GM20000 (cell line): ENCODE measurements at regions not wholly inside any gene's neighbourhood (a gene's known extent, or its start where the extent isn't known, plus 50 kb on each side); places are given as distances from the start of the nearest gene placed in this dataset.
"Not testable (repeated sequence)": the region's sequence is repeated elsewhere in the genome, so short reads cannot be mapped to it uniquely, and the experiment has no call there.

Experiments used
- DNase-seq: peaks from one replicate; pipeline ENCODE4 v3.0.0; 2012; ENCODE audit warnings: low spot score
- CTCF ChIP-seq: IDR thresholded peaks from 2 replicates; pipeline ENCODE4 v1.5.1; 2012; ENCODE audit warnings: mild to moderate bottlenecking, control low read depth; ENCODE audit errors: extremely low read depth, missing control alignments

- DNase-seq, result no peak
- no peak for TF ChIP-seq CTCF
Measured at GRCh38 chr7:108869070-108869469, 299.4 kb downstream of the DNAJB9 start.

GRCh38 chr7:108875139-108875538 lies 305.5 kb downstream of the DNAJB9 start:
- peak; percentile 26 for TF ChIP-seq CTCF
- no peak for DNase-seq

GRCh38 chr7:108890862-108891261 lies 321.2 kb downstream of the DNAJB9 start:
- DNase-seq, result no peak
- TF ChIP-seq CTCF, result no peak

GRCh38 chr7:108908456-108908855 lies 338.8 kb downstream of the DNAJB9 start:
- no peak for TF ChIP-seq CTCF
- no peak for DNase-seq

- no peak for DNase-seq
- no peak for TF ChIP-seq CTCF
Measured at GRCh38 chr7:108911016-108911415, 341.3 kb downstream of the DNAJB9 start.

GRCh38 chr7:108920490-108920889 lies 350.8 kb downstream of the DNAJB9 start:
- TF ChIP-seq CTCF, result no peak
- DNase-seq, result no peak

- not testable (repeated sequence) for DNase-seq
Measured at GRCh38 chr7:108943048-108943447, 373.4 kb downstream of the DNAJB9 start.

GRCh38 chr7:108947526-108947925 lies 377.9 kb downstream of the DNAJB9 start:
- TF ChIP-seq CTCF, result no peak
- no peak for DNase-seq
